Raji (cell line): ENCODE measurements at regions not wholly inside any gene's neighbourhood (a gene's known extent, or its start where the extent isn't known, plus 50 kb on each side); places are given as distances from the start of the nearest gene placed in this dataset.

Experiments used
- POLR2A ChIP-seq: IDR thresholded peaks from 2 replicates; pipeline ENCODE4 v1.6.1; 2011; ENCODE audit warnings: low read depth, low read length, control low read depth; ENCODE audit not compliant: insufficient read depth

- no peak for TF ChIP-seq POLR2A
These were observed 186.1 kb upstream of the RBMS1 start for GRCh38 chr2:160679686-160680085.

- no peak for TF ChIP-seq POLR2A
These were observed 186.7 kb upstream of the RBMS1 start for GRCh38 chr2:160680294-160680693.

GRCh38 chr2:160680974-160681373 is 187.4 kb upstream of the RBMS1 start:
- TF ChIP-seq POLR2A = no peak

- no peak for TF ChIP-seq POLR2A
These were observed 189.6 kb upstream of the RBMS1 start for GRCh38 chr2:160683206-160683605.

- TF ChIP-seq POLR2A = no peak
These were observed 194.0 kb upstream of the RBMS1 start for GRCh38 chr2:160687629-160688028.

- no peak for TF ChIP-seq POLR2A
These were observed 195.8 kb upstream of the RBMS1 start for GRCh38 chr2:160689441-160689840.

- TF ChIP-seq POLR2A = no peak
These were observed 200.6 kb upstream of the RBMS1 start for GRCh38 chr2:160694221-160694620.

GRCh38 chr2:160694631-160695030 is 201.0 kb upstream of the RBMS1 start:
- TF ChIP-seq POLR2A = no peak

- no peak for TF ChIP-seq POLR2A
These were observed 201.9 kb upstream of the RBMS1 start for GRCh38 chr2:160695402-160696086.

- no peak for TF ChIP-seq POLR2A
These were observed 202.5 kb upstream of the RBMS1 start for GRCh38 chr2:160696087-160696452.

- TF ChIP-seq POLR2A = no peak
These were observed 204.2 kb upstream of the RBMS1 start for GRCh38 chr2:160697817-160698216.

GRCh38 chr2:160700021-160700814 is 206.6 kb upstream of the RBMS1 start:
- no peak for TF ChIP-seq POLR2A

- TF ChIP-seq POLR2A = no peak
These were observed 208.2 kb upstream of the RBMS1 start for GRCh38 chr2:160701822-160702221.

GRCh38 chr2:160702754-160703153 is 209.1 kb upstream of the RBMS1 start:
- no peak for TF ChIP-seq POLR2A

- TF ChIP-seq POLR2A = no peak
These were observed 210.3 kb upstream of the RBMS1 start for GRCh38 chr2:160703648-160704585.
